ENCODE measurements at regions not wholly inside any gene's neighbourhood (a gene's known extent, or its start where the extent isn't known, plus 50 kb on each side); places are given as distances from the start of the nearest gene placed in this dataset.

DNA sequence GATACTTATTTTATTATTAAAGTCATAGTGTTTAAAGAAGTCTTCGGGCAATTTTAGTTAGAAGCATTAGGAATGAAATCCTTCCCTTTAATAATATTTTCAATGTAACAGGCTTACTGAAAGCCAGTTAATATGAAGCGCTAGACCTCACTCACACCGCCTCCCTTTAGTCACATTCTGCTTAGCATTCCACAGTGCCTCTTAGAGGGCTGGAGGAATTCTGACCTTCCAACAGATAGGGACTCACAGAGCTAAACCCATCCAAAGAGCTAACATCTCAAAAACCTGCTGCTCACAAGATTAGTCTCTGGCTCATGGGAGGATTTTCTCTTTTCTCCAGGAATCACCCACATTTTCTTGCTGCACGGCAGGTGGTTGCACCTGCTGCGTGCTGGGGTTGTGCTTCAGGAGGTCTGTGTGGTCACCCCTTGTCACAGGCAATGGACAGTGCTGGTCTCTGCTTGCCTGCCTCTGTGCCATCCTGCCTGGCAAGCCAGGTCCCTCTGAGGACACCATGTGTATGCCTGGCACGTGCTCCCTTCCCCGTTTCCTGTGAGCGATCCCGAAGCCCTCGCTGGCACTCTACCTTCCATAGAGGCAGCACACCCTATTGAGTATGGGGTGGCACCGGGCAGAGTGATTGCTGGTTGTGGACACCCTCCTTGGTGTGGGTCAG, 91.8 kb downstream of the KLF6 start:
- 95 to 97% methylated on average over 11 of the region's 11 CpGs for WGBS, 2 donors
- Histone ChIP-seq H3K4me3 (no peak overlapping the region), H3K27me3 (no peaks in the 10 kb centered on the region), H3K36me3 (no peaks in the 10 kb centered on the region), H3K4me1 (peaks cover 0 to 15% (median 11%) of the 10 kb centered on the region in 9 donors), H3K9me3 (no peaks in the 10 kb centered on the region), H3K27ac (no peak overlapping the region)
- no peak for ATAC-seq
- intact Hi-C loops (cut with DNase I), result no loop called here
- DNase-seq, result no peak
- TF ChIP-seq, protein P1, sequence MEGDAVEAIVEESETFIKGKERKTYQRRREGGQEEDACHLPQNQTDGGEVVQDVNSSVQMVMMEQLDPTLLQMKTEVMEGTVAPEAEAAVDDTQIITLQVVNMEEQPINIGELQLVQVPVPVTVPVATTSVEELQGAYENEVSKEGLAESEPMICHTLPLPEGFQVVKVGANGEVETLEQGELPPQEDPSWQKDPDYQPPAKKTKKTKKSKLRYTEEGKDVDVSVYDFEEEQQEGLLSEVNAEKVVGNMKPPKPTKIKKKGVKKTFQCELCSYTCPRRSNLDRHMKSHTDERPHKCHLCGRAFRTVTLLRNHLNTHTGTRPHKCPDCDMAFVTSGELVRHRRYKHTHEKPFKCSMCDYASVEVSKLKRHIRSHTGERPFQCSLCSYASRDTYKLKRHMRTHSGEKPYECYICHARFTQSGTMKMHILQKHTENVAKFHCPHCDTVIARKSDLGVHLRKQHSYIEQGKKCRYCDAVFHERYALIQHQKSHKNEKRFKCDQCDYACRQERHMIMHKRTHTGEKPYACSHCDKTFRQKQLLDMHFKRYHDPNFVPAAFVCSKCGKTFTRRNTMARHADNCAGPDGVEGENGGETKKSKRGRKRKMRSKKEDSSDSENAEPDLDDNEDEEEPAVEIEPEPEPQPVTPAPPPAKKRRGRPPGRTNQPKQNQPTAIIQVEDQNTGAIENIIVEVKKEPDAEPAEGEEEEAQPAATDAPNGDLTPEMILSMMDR (IDR thresholded peaks at IDR 0.05), result no peak

DNA sequence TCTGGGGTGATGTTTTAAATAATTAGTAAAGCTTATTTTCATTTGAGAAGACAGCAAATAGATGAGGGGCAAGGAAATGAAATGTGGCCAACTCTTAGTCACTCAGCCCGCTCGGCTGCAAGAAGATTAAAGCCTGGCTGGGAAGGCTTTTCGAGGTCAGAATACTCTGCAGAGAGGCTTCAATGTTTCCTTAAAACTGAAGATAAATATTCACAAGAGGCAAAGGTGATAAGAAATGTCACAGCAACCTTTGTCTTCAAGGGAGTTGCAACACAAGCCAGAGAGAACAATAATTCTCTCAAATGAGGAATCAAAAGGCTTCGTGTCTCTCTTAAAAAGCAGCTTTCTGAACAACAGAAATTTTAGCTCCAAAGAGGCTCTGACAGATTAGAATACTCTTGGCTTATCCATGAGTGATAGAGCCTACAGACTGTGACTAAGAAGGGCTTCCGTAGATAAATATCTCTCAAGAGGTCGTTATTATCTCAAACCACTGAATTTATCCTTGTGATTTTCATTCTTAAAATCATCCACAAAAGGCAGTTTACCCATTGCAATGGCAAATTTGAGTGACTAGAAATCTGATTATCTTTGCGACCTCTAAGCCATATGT, 92.5 kb downstream of the KLF6 start:
- intact Hi-C loops (cut with DNase I), result no loop called here
- DNase-seq, result no peak
- no peaks in the 10 kb centered on the region for H3K36me3 ChIP-seq
- H3K4me3 ChIP-seq, result no peak overlapping the region
- peaks cover 0 to 18% (median 11%) of the 10 kb centered on the region in 9 donors for H3K4me1 ChIP-seq
- ATAC-seq, result no peak
- H3K27me3 ChIP-seq, result no peaks in the 10 kb centered on the region
- H3K27ac ChIP-seq, result peak overlapping the region in 1 of 10 donors; percentile 20
- 49 to 58% methylated on average over 7 of the region's 7 CpGs for WGBS, 2 donors
- no peaks in the 10 kb centered on the region for H3K9me3 ChIP-seq
- TF ChIP-seq, protein P1 (IDR thresholded peaks at IDR 0.05), result no peak

DNA sequence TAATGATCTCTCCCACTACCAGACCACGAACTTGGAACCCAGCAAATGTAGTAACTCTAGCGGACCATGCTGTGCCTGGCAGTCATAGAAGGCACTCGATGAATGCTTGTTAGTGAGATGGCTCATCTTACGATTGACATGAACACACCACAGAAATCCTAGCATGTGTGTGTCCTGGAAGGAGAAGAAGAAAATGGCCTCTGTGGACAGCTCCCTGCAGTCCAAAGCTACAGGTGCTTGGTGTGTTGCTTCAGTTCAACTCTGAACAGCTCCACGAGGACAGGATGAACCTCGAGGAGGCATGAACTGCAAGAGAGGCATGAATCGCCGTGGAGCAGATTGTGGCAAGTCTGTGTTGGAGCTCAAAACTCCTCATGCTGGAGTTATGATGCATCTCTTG, 93.5 kb downstream of the KLF6 start:
- H3K4me1 ChIP-seq, result peaks cover 0 to 21% (median 11%) of the 10 kb centered on the region in 9 donors
- H3K9me3 ChIP-seq, result no peaks in the 10 kb centered on the region
- no peak for DNase-seq
- TF ChIP-seq, protein P1 (IDR thresholded peaks at IDR 0.05), result no peak
- intact Hi-C loops (cut with DNase I), result no loop called here
- no peak for ATAC-seq
- no peaks in the 10 kb centered on the region for H3K36me3 ChIP-seq
- H3K27me3 ChIP-seq, result no peaks in the 10 kb centered on the region
- no peak overlapping the region for H3K27ac ChIP-seq
- H3K4me3 ChIP-seq, result no peak overlapping the region
- 81 to 84% methylated on average over 8 of the region's 8 CpGs for WGBS, 2 donors

DNA sequence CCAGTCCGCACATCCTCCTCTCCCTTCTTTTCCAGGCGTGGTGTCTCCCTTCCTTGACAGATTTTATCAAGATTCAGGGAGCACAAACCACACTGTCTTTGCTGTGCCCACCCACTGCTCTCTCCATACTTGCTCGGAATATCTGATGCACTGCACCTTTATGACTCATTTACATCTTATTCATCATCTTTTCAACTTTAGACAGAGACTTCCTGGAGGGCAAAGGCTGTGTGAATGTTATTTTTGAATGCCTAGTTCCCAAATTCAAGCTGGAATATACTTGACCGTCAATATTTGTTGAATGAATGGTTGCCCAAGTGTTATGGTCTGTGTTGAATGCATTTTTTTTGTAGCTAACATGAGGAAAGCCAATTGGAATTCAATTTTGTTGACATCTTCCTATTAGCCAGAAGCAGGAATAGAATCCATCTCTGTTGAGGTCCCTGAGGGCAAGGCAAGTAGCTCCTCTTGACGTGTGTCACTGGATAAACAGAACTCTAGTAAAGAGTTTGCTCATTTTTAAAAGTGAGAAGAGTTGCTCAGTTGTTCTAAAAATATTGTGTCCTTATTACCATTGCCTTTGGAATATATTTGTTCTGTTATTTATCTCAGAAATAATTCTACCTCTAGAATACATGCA, 95.0 kb downstream of the KLF6 start:
- no peaks in the 10 kb centered on the region for H3K27me3 ChIP-seq
- no peak overlapping the region for H3K4me3 ChIP-seq
- DNase-seq, result no peak
- WGBS, 2 donors, result 88 to 93% methylated on average over 5 of the region's 5 CpGs
- no peaks in the 10 kb centered on the region for H3K9me3 ChIP-seq
- intact Hi-C loops (cut with DNase I), result no loop called here
- ATAC-seq, result no peak
- H3K36me3 ChIP-seq, result no peaks in the 10 kb centered on the region
- no peak overlapping the region for H3K27ac ChIP-seq
- TF ChIP-seq, protein P1 (IDR thresholded peaks at IDR 0.05), result no peak
- H3K4me1 ChIP-seq, result peaks cover 0 to 21% (median 11%) of the 10 kb centered on the region in 9 donors
